ENCODE measurements at regions not wholly inside any gene's neighbourhood (a gene's known extent, or its start where the extent isn't known, plus 50 kb on each side); places are given as distances from the start of the nearest gene placed in this dataset.

- TF ChIP-seq ELF4 (IDR thresholded peaks at IDR 0.05) (no peak), FOXM1 (IDR thresholded peaks at IDR 0.05; ENCODE audit: borderline replicate concordance) (no peak), NFRKB (IDR thresholded peaks at IDR 0.05) (no peak), CTBP1 (IDR thresholded peaks at IDR 0.05; ENCODE audit: borderline replicate concordance) (no peak), FOXA1 (IDR thresholded peaks at IDR 0.05) (no peak)
- no peak for DNase-seq (ENCODE audit: extremely low spot score)
- POLR2A ChIA-PET: no interaction called here
- CTCF ChIA-PET: no interaction called here
Measured at GRCh38 chr2:176764921-176765320, 447.7 kb upstream of the HNRNPA3 start.

DNA sequence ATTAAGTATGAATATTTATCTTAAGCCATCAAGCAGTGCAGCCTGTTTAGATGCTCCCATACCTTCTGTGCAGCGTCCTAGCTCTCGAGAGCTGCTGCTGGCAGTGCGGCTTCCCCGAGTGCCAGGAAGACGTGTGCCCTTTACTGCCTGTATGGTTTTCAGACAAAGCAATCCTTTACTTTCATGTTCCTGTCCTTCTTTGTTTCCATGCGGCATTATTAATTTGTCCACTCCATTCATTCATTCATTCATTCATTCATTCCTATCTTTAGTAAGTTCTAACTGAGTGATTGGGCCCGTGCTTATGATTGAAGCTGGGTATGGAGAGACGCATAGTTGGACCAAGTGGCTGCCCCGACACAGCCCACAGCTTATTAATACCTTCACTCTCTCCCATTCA is 446.6 kb upstream of the HNRNPA3 start:
- ChIA-PET CTCF (no interaction called here), POLR2A (no interaction called here)
- no peak for TF ChIP-seq TARDBP (IDR thresholded peaks at IDR 0.05)
- TF ChIP-seq CTBP1 (IDR thresholded peaks at IDR 0.05; ENCODE audit: borderline replicate concordance): no peak
- TF ChIP-seq FOXK2 (IDR thresholded peaks at IDR 0.05): no peak
- no peak for TF ChIP-seq FOXM1 (IDR thresholded peaks at IDR 0.05; ENCODE audit: borderline replicate concordance)
- TF ChIP-seq NFRKB (IDR thresholded peaks at IDR 0.05): no peak
- TF ChIP-seq L3MBTL2 (conservative IDR thresholded peaks at IDR 0.05): no peak
- no peak for TF ChIP-seq ELF4 (IDR thresholded peaks at IDR 0.05)
- TF ChIP-seq ARNT (IDR thresholded peaks at IDR 0.05): no peak
- TF ChIP-seq PKNOX1 (IDR thresholded peaks at IDR 0.05): no peak
- TF ChIP-seq SUZ12 (IDR thresholded peaks at IDR 0.05): no peak
- TF ChIP-seq SP1 (IDR thresholded peaks at IDR 0.05): no peak
- no peak for TF ChIP-seq FOXA1 (IDR thresholded peaks at IDR 0.05)
- no peak for TF ChIP-seq ZNF384 (IDR thresholded peaks at IDR 0.05)
- TF ChIP-seq HDGF (IDR thresholded peaks at IDR 0.05; ENCODE audit: borderline replicate concordance): no peak
- DNase-seq (ENCODE audit: extremely low spot score): no peak

DNA sequence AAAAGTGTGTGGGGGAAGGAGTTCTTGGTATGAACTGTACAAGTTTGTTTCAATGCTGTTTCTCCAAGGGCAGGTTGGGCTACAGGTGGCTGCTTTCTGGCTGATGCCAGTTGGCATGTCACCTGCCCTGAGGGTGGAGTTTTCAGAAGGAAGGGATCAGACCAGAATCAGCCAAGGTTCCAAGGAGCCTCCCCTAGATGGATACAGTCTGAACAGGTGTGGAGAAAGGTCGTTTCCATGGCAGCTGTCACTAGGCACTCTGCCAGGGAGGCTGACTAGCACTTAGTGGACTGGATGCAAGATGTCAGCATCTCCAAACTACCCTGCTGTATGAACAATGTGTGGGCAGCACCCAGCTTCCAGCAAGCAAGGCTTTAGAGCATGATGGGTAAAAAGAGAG is 444.4 kb upstream of the HNRNPA3 start:
- POLR2A ChIA-PET: no interaction called here
- CTCF ChIA-PET: interaction anchor here (0.6 kb wide), 1 partner anchor 14 kb away, joined by 3 read pairs; no protein-coding TSS in a partner anchor

DNA sequence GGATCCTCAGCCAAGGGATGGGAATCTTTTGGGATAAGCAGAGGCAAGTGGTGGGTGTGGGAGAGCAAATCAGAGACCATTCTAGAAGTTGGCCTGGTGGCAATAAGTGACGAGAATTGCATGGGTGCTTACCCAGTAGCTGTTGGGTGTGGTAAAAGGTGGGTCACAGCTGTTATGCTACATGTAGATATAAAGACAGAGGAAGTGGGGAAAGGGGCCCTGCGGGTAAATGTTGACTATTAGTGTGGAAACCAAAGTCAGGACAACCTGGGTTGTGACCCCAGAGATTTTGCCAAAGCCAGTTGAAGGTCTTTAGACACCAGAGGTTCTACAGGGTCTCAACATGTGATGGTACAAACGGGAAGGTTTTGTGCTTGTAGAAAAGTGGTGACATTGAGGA is 443.6 kb upstream of the HNRNPA3 start:
- ChIA-PET POLR2A (no interaction called here), CTCF (no interaction called here)
- TF ChIP-seq SP1 (IDR thresholded peaks at IDR 0.05) (no peak), SUZ12 (IDR thresholded peaks at IDR 0.05) (no peak), FOXA1 (IDR thresholded peaks at IDR 0.05) (no peak), CTBP1 (IDR thresholded peaks at IDR 0.05; ENCODE audit: borderline replicate concordance) (no peak), BHLHE40 (IDR thresholded peaks at IDR 0.05; ENCODE audit: borderline replicate concordance) (no peak), TARDBP (IDR thresholded peaks at IDR 0.05) (no peak), PKNOX1 (IDR thresholded peaks at IDR 0.05) (no peak), FOXM1 (IDR thresholded peaks at IDR 0.05; ENCODE audit: borderline replicate concordance) (no peak), L3MBTL2 (conservative IDR thresholded peaks at IDR 0.05) (no peak), NFRKB (IDR thresholded peaks at IDR 0.05) (no peak), FOXK2 (IDR thresholded peaks at IDR 0.05) (no peak)
- no peak for DNase-seq (ENCODE audit: extremely low spot score)

More for the DNA sequence above, 444.4 kb upstream of the HNRNPA3 start:
- no peak for DNase-seq (ENCODE audit: extremely low spot score)
- no peak for TF ChIP-seq HDGF (IDR thresholded peaks at IDR 0.05; ENCODE audit: borderline replicate concordance)

DNA sequence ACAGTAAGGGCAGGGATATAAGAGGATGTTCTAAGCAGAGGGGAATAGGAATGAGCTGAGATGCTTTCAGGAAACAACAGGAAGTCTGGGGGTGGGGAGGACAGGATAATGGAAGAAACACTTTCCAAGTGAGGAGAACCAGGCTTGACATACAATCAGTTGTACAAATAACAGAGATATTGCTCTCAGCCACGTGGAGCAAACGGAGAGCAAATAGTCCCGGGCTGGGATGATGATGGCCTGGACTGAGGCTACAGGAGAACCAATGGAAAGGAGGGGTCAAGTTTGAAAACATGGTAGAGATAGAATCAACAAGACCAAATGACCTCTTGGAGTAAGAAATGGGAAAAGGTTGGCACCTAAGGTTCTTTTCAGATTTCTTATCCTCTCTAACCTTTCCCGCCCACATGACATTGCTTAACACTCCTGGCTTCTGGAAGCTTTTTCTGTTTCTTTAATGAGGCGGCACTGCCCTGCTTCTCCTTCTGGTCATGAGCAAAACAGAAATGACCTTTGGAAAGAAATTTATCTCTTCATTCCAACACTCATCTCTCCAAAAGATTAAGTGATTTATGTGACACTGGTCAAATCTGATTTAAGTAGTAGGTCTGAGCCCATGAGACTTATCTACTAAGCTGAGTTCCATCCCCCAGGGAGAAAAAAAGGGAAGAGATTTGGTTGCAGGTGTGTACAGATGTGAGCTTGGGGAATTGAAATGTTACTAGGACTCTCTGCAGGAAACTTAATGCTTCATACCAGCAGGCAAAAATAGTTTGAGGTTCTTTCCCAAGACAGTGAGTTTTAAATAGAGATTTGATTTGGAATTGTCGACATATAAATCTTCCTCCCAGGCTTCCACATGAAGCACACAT is 442.9 kb upstream of the HNRNPA3 start:
- ChIA-PET POLR2A (no interaction called here), CTCF (no interaction called here)
- DNase-seq (ENCODE audit: extremely low spot score): no peak
- no peak for TF ChIP-seq PKNOX1 (IDR thresholded peaks at IDR 0.05)

DNA sequence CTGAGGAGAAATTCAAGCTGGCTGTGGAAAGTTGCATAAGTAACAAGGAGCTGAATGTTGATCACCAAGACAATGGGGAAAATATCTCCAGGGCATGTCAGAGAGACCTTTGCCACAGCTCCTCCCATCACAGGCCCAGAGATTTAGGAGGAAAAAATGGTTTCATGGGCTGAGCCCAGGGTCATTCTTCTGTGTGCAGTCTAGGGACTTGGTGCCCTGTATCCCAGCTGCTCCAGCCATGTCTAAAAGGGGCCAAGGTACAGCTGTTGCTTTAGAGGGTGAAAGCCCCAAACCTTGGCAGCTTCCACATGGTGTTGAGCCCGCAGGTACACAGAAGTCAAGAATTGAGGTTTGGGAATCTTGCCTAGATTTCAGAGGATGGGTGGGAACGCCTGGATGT is 439.8 kb upstream of the HNRNPA3 start:
- ChIA-PET POLR2A (no interaction called here), CTCF (no interaction called here)
- TF ChIP-seq SUZ12 (IDR thresholded peaks at IDR 0.05) (no peak), L3MBTL2 (conservative IDR thresholded peaks at IDR 0.05) (no peak), FOXK2 (IDR thresholded peaks at IDR 0.05) (no peak), LEF1 (IDR thresholded peaks at IDR 0.05; ENCODE audit: borderline replicate concordance) (no peak)
- no peak for DNase-seq (ENCODE audit: extremely low spot score)

DNA sequence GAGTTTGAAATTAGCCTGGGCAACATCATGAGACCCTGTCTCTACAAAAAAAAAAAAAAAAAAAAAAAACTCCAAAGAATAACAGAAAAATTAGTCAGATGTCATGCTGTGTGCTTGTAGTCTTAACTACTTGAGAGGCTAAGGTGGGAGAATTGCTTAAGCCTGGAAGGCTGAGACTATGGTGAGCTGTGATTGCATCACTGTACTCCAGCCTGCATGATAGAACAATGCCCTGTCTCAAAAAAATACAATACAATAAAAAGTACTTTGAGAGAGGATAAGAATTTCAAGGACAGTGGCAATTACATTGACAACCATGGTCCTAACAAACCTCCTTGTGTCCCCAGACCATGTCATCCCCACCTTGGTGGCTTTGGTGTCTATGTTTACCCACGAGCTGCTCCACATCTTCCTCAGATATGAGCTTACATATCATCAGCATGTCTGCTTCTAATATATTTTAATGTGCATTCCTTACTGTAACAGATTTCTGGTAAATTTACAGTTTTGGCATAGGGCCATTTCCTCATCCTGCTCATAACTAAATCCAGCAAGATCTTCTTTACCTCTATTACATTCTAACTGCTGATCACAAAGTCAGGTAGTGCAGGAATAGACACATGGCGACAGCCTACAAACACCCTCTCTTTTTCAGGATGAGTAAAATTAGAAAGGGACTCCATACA is 437.7 kb upstream of the HNRNPA3 start:
- TF ChIP-seq LEF1 (IDR thresholded peaks at IDR 0.05; ENCODE audit: borderline replicate concordance) (no peak), FOXM1 (IDR thresholded peaks at IDR 0.05; ENCODE audit: borderline replicate concordance) (no peak), HDGF (IDR thresholded peaks at IDR 0.05; ENCODE audit: borderline replicate concordance) (no peak), SUZ12 (IDR thresholded peaks at IDR 0.05) (no peak), NFRKB (IDR thresholded peaks at IDR 0.05) (no peak), TARDBP (IDR thresholded peaks at IDR 0.05) (no peak), FOXA1 (IDR thresholded peaks at IDR 0.05) (no peak), L3MBTL2 (conservative IDR thresholded peaks at IDR 0.05) (no peak)
- CTCF ChIA-PET: interaction anchor here (2.0 kb wide), 1 partner anchor 121 kb away, joined by 4 read pairs; no protein-coding TSS in a partner anchor
- no peak for DNase-seq (ENCODE audit: extremely low spot score)
- POLR2A ChIA-PET: no interaction called here

Measured in HEK293T (cell line).